ENCODE measurements at regions not wholly inside any gene's neighbourhood (a gene's known extent, or its start where the extent isn't known, plus 50 kb on each side); places are given as distances from the start of the nearest gene placed in this dataset.

- H3K27ac ChIP-seq, result no peak overlapping the region
- ChIA-PET POLR2A (ENCODE audit: unreplicated experiment) (no interaction called here), CTCF (interaction anchor here (0.8 kb wide), 1 partner anchor 932 kb away, joined by 3 read pairs; no protein-coding TSS in a partner anchor)
- no peaks in the 10 kb centered on the region for H3K36me3 ChIP-seq (ENCODE audit: low read depth)
- H3K9me3 ChIP-seq (ENCODE audit: insufficient read depth, low read depth), result peaks cover 7% of the 10 kb centered on the region; the same call in 1 of the 2 replicates
- peaks cover 40% of the 10 kb centered on the region for H3K4me1 ChIP-seq (replicated peaks; ENCODE audit: insufficient read depth)
- H4K20me1 ChIP-seq (ENCODE audit: insufficient read depth), result no peaks in the 10 kb centered on the region
- no TSS peak for BruUV-seq (replicated peaks)
- no peaks in the 10 kb centered on the region for H3K27me3 ChIP-seq (ENCODE audit: insufficient read depth, low read depth)
- H2AFZ ChIP-seq, result no peak overlapping the region
- intact Hi-C loops (cut with micrococcal nuclease; ENCODE audit: unreplicated experiment), result no loop called here
- no peak overlapping the region for H3K4me3 ChIP-seq
- H3K79me2 ChIP-seq (ENCODE audit: low read depth), result no peaks in the 10 kb centered on the region
- H3K4me2 ChIP-seq, result no peak overlapping the region
- no peak for TF ChIP-seq CTCF (conservative IDR thresholded peaks at IDR 0.05)
- TF ChIP-seq EZH2 (IDR thresholded peaks at IDR 0.05; ENCODE audit: low read depth), result no peak
- no peaks in the 10 kb centered on the region for H3K9me2 ChIP-seq (ENCODE audit: insufficient read depth)
- DNase-seq, result no peak
- H3F3A ChIP-seq (ENCODE audit: insufficient read depth, low read depth), result peaks cover 26% of the 10 kb centered on the region
Measured at GRCh38 chr20:53834749-53835148, 235.6 kb downstream of the BCAS1 start.

GRCh38 chr20:53834062-53834442 lies 236.3 kb downstream of the BCAS1 start:
- Histone ChIP-seq H3K4me1 (replicated peaks; ENCODE audit: insufficient read depth) (peaks cover 39% of the 10 kb centered on the region), H3K4me2 (no peak overlapping the region), H3K79me2 (ENCODE audit: low read depth) (no peaks in the 10 kb centered on the region), H4K20me1 (ENCODE audit: insufficient read depth) (no peaks in the 10 kb centered on the region), H3K27me3 (ENCODE audit: insufficient read depth, low read depth) (no peaks in the 10 kb centered on the region), H3K9me2 (ENCODE audit: insufficient read depth) (no peaks in the 10 kb centered on the region), H3K27ac (peak overlapping the region; percentile 11; the same call in 1 of the 2 replicates), H3K4me3 (no peak overlapping the region), H3K9me3 (ENCODE audit: insufficient read depth, low read depth) (peaks cover 7% of the 10 kb centered on the region; the same call in 1 of the 2 replicates), H3F3A (ENCODE audit: insufficient read depth, low read depth) (peaks cover 25% of the 10 kb centered on the region), H3K36me3 (ENCODE audit: low read depth) (no peaks in the 10 kb centered on the region), H2AFZ (no peak overlapping the region)
- CTCF ChIA-PET, result interaction anchor here (0.8 kb wide), 1 partner anchor 932 kb away, joined by 3 read pairs; no protein-coding TSS in a partner anchor
- BruUV-seq (replicated peaks), result no TSS peak
- TF ChIP-seq CTCF (conservative IDR thresholded peaks at IDR 0.05) (no peak), EZH2 (IDR thresholded peaks at IDR 0.05; ENCODE audit: low read depth) (no peak)
- POLR2A ChIA-PET (ENCODE audit: unreplicated experiment), result no interaction called here
- DNase-seq, result peak in 1 of 2 experiments; percentile 6
- intact Hi-C loops (cut with micrococcal nuclease; ENCODE audit: unreplicated experiment), result no loop called here

GRCh38 chr20:53833333-53834061 lies 236.9 kb downstream of the BCAS1 start:
- Histone ChIP-seq H4K20me1 (ENCODE audit: insufficient read depth) (no peaks in the 10 kb centered on the region), H3K36me3 (ENCODE audit: low read depth) (no peaks in the 10 kb centered on the region), H3K4me1 (replicated peaks; ENCODE audit: insufficient read depth) (peaks cover 39% of the 10 kb centered on the region), H3F3A (ENCODE audit: insufficient read depth, low read depth) (peaks cover 25% of the 10 kb centered on the region), H2AFZ (no peak overlapping the region), H3K27me3 (ENCODE audit: insufficient read depth, low read depth) (no peaks in the 10 kb centered on the region), H3K9me3 (ENCODE audit: insufficient read depth, low read depth) (peaks cover 7% of the 10 kb centered on the region; the same call in 1 of the 2 replicates), H3K4me3 (no peak overlapping the region), H3K79me2 (ENCODE audit: low read depth) (no peaks in the 10 kb centered on the region), H3K4me2 (no peak overlapping the region), H3K27ac (no peak overlapping the region; the same call in 1 of the 2 replicates), H3K9me2 (ENCODE audit: insufficient read depth) (no peaks in the 10 kb centered on the region)
- intact Hi-C loops (cut with micrococcal nuclease; ENCODE audit: unreplicated experiment), result no loop called here
- TF ChIP-seq EZH2 (IDR thresholded peaks at IDR 0.05; ENCODE audit: low read depth) (no peak), CTCF (conservative IDR thresholded peaks at IDR 0.05) (no peak)
- CTCF ChIA-PET, result no interaction called here
- POLR2A ChIA-PET (ENCODE audit: unreplicated experiment), result no interaction called here
- no peak for DNase-seq
- no TSS peak for BruUV-seq (replicated peaks)
